SK-N-SH treated with all-trans-retinoic acid at 6 μM for 48 hours (cell line): ENCODE measurements at regions not wholly inside any gene's neighbourhood (a gene's known extent, or its start where the extent isn't known, plus 50 kb on each side); places are given as distances from the start of the nearest gene placed in this dataset.

Experiments
- ARNTL ChIP-seq: fragments of 450-650 bp; formaldehyde crosslinking; IDR thresholded peaks from 2 replicates; pipeline ENCODE4 v1.5.0; 2020; ENCODE audit warnings: low read depth, mild to moderate bottlenecking, moderate library complexity, borderline replicate concordance
- OSR1 ChIP-seq: fragments of 250-450 bp; sonication (Bioruptor Pico); IDR thresholded peaks from 2 replicates; pipeline ENCODE4 v1.8.0; 2022; ENCODE audit warnings: moderate library complexity, mild to moderate bottlenecking, inconsistent platforms
- RARB ChIP-seq: fragments of 250-450 bp; sonication (Bioruptor Pico); IDR thresholded peaks from 2 replicates; pipeline ENCODE4 v1.8.0; 2021; ENCODE audit warnings: mild to moderate bottlenecking, moderate library complexity
- ZFP3 ChIP-seq: fragments of 250-450 bp; sonication (Bioruptor Pico); IDR thresholded peaks from 2 replicates; pipeline ENCODE4 v1.5.0; 2020; ENCODE audit warnings: mild to moderate bottlenecking, moderate library complexity
- ZFP30 ChIP-seq: fragments of 450-650 bp; formaldehyde crosslinking; IDR thresholded peaks from 2 replicates; pipeline ENCODE4 v1.5.0; 2022; ENCODE audit warnings: mild to moderate bottlenecking, moderate library complexity
- TF ChIP-seq, protein P1 (sequence below): fragments of 250-450 bp; sonication (Bioruptor Pico); IDR thresholded peaks from 2 replicates; pipeline ENCODE4 v1.8.0; 2020; ENCODE audit warnings: mild to moderate bottlenecking, moderate library complexity, borderline replicate concordance
- TF ChIP-seq, protein P2 (sequence below): fragments of 250-450 bp; sonication (Bioruptor Pico); IDR thresholded peaks from 2 replicates; pipeline ENCODE4 v1.5.1; 2020; ENCODE audit warnings: low read depth, mild to moderate bottlenecking, moderate library complexity

DNA sequence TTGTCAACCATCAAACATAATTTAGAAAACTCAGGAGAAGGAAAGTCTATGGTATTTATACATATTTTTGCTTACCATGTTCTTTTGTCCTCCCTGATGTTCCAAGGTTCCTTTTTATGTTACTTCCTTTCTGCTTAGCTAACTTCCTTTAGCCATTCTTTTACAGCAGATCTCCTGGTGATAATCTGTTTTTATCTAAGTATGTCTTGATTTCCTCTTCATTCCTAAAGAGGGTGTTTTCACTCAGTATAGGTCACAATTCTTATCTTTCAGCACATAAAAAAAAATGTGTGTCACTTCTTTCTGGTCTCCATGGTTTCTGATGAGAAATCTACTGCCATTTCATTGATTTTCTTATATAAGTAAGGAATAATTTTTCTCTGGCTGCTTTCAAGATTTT lies 384.4 kb upstream of the PDE4D start:
- TF ChIP-seq ZFP30 (no peak), ARNTL (CRISPR knock-in tag) (no peak), OSR1 (CRISPR knock-in tag) (no peak), ZFP3 (no peak), RARB (CRISPR knock-in tag) (no peak)
- TF ChIP-seq, protein P1, sequence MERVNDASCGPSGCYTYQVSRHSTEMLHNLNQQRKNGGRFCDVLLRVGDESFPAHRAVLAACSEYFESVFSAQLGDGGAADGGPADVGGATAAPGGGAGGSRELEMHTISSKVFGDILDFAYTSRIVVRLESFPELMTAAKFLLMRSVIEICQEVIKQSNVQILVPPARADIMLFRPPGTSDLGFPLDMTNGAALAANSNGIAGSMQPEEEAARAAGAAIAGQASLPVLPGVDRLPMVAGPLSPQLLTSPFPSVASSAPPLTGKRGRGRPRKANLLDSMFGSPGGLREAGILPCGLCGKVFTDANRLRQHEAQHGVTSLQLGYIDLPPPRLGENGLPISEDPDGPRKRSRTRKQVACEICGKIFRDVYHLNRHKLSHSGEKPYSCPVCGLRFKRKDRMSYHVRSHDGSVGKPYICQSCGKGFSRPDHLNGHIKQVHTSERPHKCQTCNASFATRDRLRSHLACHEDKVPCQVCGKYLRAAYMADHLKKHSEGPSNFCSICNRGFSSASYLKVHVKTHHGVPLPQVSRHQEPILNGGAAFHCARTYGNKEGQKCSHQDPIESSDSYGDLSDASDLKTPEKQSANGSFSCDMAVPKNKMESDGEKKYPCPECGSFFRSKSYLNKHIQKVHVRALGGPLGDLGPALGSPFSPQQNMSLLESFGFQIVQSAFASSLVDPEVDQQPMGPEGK (CRISPR knock-in tag): no peak
- TF ChIP-seq, protein P2, sequence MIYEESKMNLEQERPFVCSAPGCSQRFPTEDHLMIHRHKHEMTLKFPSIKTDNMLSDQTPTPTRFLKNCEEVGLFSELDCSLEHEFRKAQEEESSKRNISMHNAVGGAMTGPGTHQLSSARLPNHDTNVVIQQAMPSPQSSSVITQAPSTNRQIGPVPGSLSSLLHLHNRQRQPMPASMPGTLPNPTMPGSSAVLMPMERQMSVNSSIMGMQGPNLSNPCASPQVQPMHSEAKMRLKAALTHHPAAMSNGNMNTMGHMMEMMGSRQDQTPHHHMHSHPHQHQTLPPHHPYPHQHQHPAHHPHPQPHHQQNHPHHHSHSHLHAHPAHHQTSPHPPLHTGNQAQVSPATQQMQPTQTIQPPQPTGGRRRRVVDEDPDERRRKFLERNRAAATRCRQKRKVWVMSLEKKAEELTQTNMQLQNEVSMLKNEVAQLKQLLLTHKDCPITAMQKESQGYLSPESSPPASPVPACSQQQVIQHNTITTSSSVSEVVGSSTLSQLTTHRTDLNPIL (CRISPR knock-in tag): no peak
